OCI-LY3 (cell line): ENCODE measurements at regions not wholly inside any gene's neighbourhood (a gene's known extent, or its start where the extent isn't known, plus 50 kb on each side); places are given as distances from the start of the nearest gene placed in this dataset.
A peak's percentile ranks its signal among the peaks of the same experiment; 100 is the strongest.

ENCODE experiments used
- H2AFZ ChIP-seq: fragments of 200-600, 300-600 bp; shearing (Covaris generic); 2 replicates; pipeline ENCODE4 v1.6.0; 2014; ENCODE audit warnings: antibody characterized with exemption, low read depth, low read length
- H3K27ac ChIP-seq: fragments of 200-600, 300-600 bp; sonication (generic); 2 replicates; pipeline ENCODE4 v1.5.1; 2014; ENCODE audit warnings: mild to moderate bottlenecking, low read length, moderate library complexity, mixed read lengths
- H3K27me3 ChIP-seq: fragments of 200-600, 300-600 bp; sonication (generic); 2 replicates; pipeline ENCODE4 v1.6.1; 2014; ENCODE audit warnings: low read depth, low read length, mixed read lengths
- H3K36me3 ChIP-seq: fragments of 200-600, 300-600 bp; sonication (generic); replicated peaks from 2 replicates; pipeline ENCODE3; 2014; ENCODE audit warnings: low read depth, low read length, mixed read lengths
- H3K4me1 ChIP-seq: fragments of 300-600, 200-600 bp; sonication (generic); 2 replicates; pipeline ENCODE4 v1.6.1; 2014; ENCODE audit warnings: low read length, mixed read lengths
- H3K4me2 ChIP-seq: fragments of 200-600, 300-600 bp; sonication (generic); 2 replicates; pipeline ENCODE4 v1.6.1; 2014; ENCODE audit warnings: low read length, mixed read lengths
- H3K4me3 ChIP-seq: fragments of 300-600, 200-600 bp; sonication (generic); 2 replicates; pipeline ENCODE4 v1.5.1; 2014; ENCODE audit warnings: antibody characterized with exemption, mild to moderate bottlenecking, low read length, moderate library complexity
- H3K79me2 ChIP-seq: fragments of 300-600, 200-600 bp; shearing (Covaris generic); 2 replicates; pipeline ENCODE4 v1.6.1; 2014; ENCODE audit warnings: mild to moderate bottlenecking, low read length, mixed read lengths
- H3K9ac ChIP-seq: fragments of 300-600, 200-600 bp; shearing (Covaris generic); 2 replicates; pipeline ENCODE4 v1.6.0; 2014; ENCODE audit warnings: mild to moderate bottlenecking, low read length, moderate library complexity
- H3K9me3 ChIP-seq: fragments of 200-600, 300-600 bp; shearing (Covaris generic); 2 replicates; pipeline ENCODE4 v1.6.1; 2014; ENCODE audit warnings: low read length, mixed read lengths; ENCODE audit not compliant: insufficient read depth
- H4K20me1 ChIP-seq: fragments of 200-600, 300-600 bp; sonication (generic); 2 replicates; pipeline ENCODE4 v1.6.1; 2016; ENCODE audit warnings: low read length, mixed read lengths; ENCODE audit not compliant: insufficient read depth
- CTCF ChIP-seq: fragments of 200-600, 300-600 bp; sonication (generic); IDR thresholded peaks from 2 replicates; pipeline ENCODE4 v1.5.1; 2014; ENCODE audit warnings: antibody characterized with exemption, low read length, low read depth
- EZH2phosphoT487 ChIP-seq: fragments of 200-600 bp; shearing (Covaris generic); IDR thresholded peaks from 2 replicates; pipeline ENCODE4 v1.6.1; 2018; ENCODE audit warnings: antibody characterized with exemption, mixed run types, low read depth

- no peaks in the 10 kb centered on the region for H3K79me2 ChIP-seq
- no peaks in the 10 kb centered on the region for H3K36me3 ChIP-seq
- no peak overlapping the region for H2AFZ ChIP-seq
- H3K4me1 ChIP-seq, result peaks cover 29% of the 10 kb centered on the region
- no peaks in the 10 kb centered on the region for H3K27me3 ChIP-seq
- H3K9ac ChIP-seq, result no peak overlapping the region
- no peak overlapping the region for H3K4me2 ChIP-seq
- no peak overlapping the region for H3K27ac ChIP-seq
- H3K9me3 ChIP-seq, result no peaks in the 10 kb centered on the region
- H3K4me3 ChIP-seq, result no peak overlapping the region
- no peak for TF ChIP-seq CTCF
- TF ChIP-seq EZH2phosphoT487, result no peak
- no peaks in the 10 kb centered on the region for H4K20me1 ChIP-seq
These were observed 76.8 kb upstream of the KLF6 start for GRCh38 chr10:3861795-3862194.

GRCh38 chr10:3858051-3858845, 73.2 kb upstream of the KLF6 start:
- Histone ChIP-seq H3K9ac (no peak overlapping the region), H2AFZ (no peak overlapping the region), H3K27ac (no peak overlapping the region), H3K36me3 (no peaks in the 10 kb centered on the region), H3K4me1 (peaks cover 20% of the 10 kb centered on the region), H3K27me3 (no peaks in the 10 kb centered on the region), H4K20me1 (no peaks in the 10 kb centered on the region), H3K79me2 (no peaks in the 10 kb centered on the region), H3K9me3 (no peaks in the 10 kb centered on the region), H3K4me2 (peak overlapping the region; percentile 2; the same call in 1 of the 2 replicates), H3K4me3 (no peak overlapping the region)
- no peak for TF ChIP-seq CTCF
- TF ChIP-seq EZH2phosphoT487, result no peak

GRCh38 chr10:3857318-3857717, 72.3 kb upstream of the KLF6 start:
- TF ChIP-seq EZH2phosphoT487, result no peak
- TF ChIP-seq CTCF, result no peak
- peaks cover 28% of the 10 kb centered on the region for H3K4me1 ChIP-seq

GRCh38 chr10:3856593-3856992, 71.6 kb upstream of the KLF6 start:
- H3K36me3 ChIP-seq, result no peaks in the 10 kb centered on the region
- no peaks in the 10 kb centered on the region for H3K79me2 ChIP-seq
- H3K27me3 ChIP-seq, result no peaks in the 10 kb centered on the region
- no peak overlapping the region for H3K4me3 ChIP-seq
- H3K4me2 ChIP-seq, result no peak overlapping the region
- peaks cover 35% of the 10 kb centered on the region for H3K4me1 ChIP-seq
- H3K9ac ChIP-seq, result no peak overlapping the region
- no peak overlapping the region for H3K27ac ChIP-seq
- no peaks in the 10 kb centered on the region for H4K20me1 ChIP-seq
- H3K9me3 ChIP-seq, result no peaks in the 10 kb centered on the region
- no peak overlapping the region for H2AFZ ChIP-seq
- no peak for TF ChIP-seq EZH2phosphoT487
- TF ChIP-seq CTCF, result no peak

More at GRCh38 chr10:3857318-3857717, 72.3 kb upstream of the KLF6 start:
- Histone ChIP-seq H2AFZ (no peak overlapping the region), H3K4me2 (no peak overlapping the region), H3K27ac (no peak overlapping the region), H3K9ac (no peak overlapping the region), H4K20me1 (no peaks in the 10 kb centered on the region), H3K27me3 (no peaks in the 10 kb centered on the region), H3K4me3 (no peak overlapping the region), H3K36me3 (no peaks in the 10 kb centered on the region), H3K79me2 (no peaks in the 10 kb centered on the region), H3K9me3 (no peaks in the 10 kb centered on the region)
